ENCODE measurements at regions not wholly inside any gene's neighbourhood (a gene's known extent, or its start where the extent isn't known, plus 50 kb on each side); places are given as distances from the start of the nearest gene placed in this dataset.
"Not testable (repeated sequence)": the region's sequence is repeated elsewhere in the genome, so short reads cannot be mapped to it uniquely, and the experiment has no call there.

GRCh38 chr20:17891131-17891530 is 77.5 kb downstream of the SNX5 start:
- DNase-seq (ENCODE audit: low read depth in 2 of 2): not testable (repeated sequence)

- no peak for DNase-seq (ENCODE audit: low read depth in 2 of 2)
These were observed 78.3 kb downstream of the SNX5 start for GRCh38 chr20:17890330-17890729.

GRCh38 chr20:17889226-17889625 is 79.4 kb downstream of the SNX5 start:
- DNase-seq (ENCODE audit: low read depth in 2 of 2): no peak

- DNase-seq (ENCODE audit: low read depth in 2 of 2): no peak
These were observed 80.5 kb downstream of the SNX5 start for GRCh38 chr20:17888044-17888443.

GRCh38 chr20:17887331-17888030 is 81.1 kb downstream of the SNX5 start:
- DNase-seq (ENCODE audit: low read depth in 2 of 2): no peak

GRCh38 chr20:17885544-17885943 is 83.0 kb downstream of the SNX5 start:
- no peak for DNase-seq (ENCODE audit: low read depth in 2 of 2)

- no peak for DNase-seq (ENCODE audit: low read depth in 2 of 2)
These were observed 83.5 kb downstream of the SNX5 start for GRCh38 chr20:17885076-17885475.

- DNase-seq (ENCODE audit: low read depth in 2 of 2): no peak
These were observed 84.1 kb downstream of the SNX5 start for GRCh38 chr20:17884307-17885003.

- DNase-seq (ENCODE audit: low read depth in 2 of 2): no peak
These were observed 84.8 kb downstream of the SNX5 start for GRCh38 chr20:17883592-17884306.

- DNase-seq (ENCODE audit: low read depth in 2 of 2): no peak
These were observed 85.6 kb downstream of the SNX5 start for GRCh38 chr20:17882834-17883591.

GRCh38 chr20:17882065-17882833 is 86.3 kb downstream of the SNX5 start:
- DNase-seq (ENCODE audit: low read depth in 2 of 2): no peak

- DNase-seq (ENCODE audit: low read depth in 2 of 2): no peak
These were observed 86.9 kb downstream of the SNX5 start for GRCh38 chr20:17881741-17882064.

GRCh38 chr20:17878912-17879602 is 89.5 kb downstream of the SNX5 start:
- no peak for DNase-seq (ENCODE audit: low read depth in 2 of 2)

- no peak for DNase-seq (ENCODE audit: low read depth in 2 of 2)
These were observed 90.3 kb downstream of the SNX5 start for GRCh38 chr20:17878069-17878911.

GRCh38 chr20:17875981-17876385 is 92.6 kb downstream of the SNX5 start:
- no peak for DNase-seq (ENCODE audit: low read depth in 2 of 2)

GRCh38 chr20:17875106-17875980 is 93.3 kb downstream of the SNX5 start:
- no peak for DNase-seq (ENCODE audit: low read depth in 2 of 2)

- no peak for DNase-seq (ENCODE audit: low read depth in 2 of 2)
These were observed 94.1 kb downstream of the SNX5 start for GRCh38 chr20:17874271-17875105.

Data from stimulated activated CD8-positive, alpha-beta memory T cell treated with anti-CD3 and anti-CD28 coated beads, Interleukin-2, amount 100 ng/mL, for 1 hour (primary cell).